HG03103 (cell line): ENCODE measurements at regions not wholly inside any gene's neighbourhood (a gene's known extent, or its start where the extent isn't known, plus 50 kb on each side); places are given as distances from the start of the nearest gene placed in this dataset.
"Not testable (repeated sequence)": the region's sequence is repeated elsewhere in the genome, so short reads cannot be mapped to it uniquely, and the experiment has no call there.

Experiments
- ATAC-seq: cut with Tn5 transposase; IDR thresholded peaks from one replicate; pipeline ENCODE4 v1.9.1; 2021; ENCODE audit warnings: low read depth; ENCODE audit not compliant: unreplicated experiment

DNA sequence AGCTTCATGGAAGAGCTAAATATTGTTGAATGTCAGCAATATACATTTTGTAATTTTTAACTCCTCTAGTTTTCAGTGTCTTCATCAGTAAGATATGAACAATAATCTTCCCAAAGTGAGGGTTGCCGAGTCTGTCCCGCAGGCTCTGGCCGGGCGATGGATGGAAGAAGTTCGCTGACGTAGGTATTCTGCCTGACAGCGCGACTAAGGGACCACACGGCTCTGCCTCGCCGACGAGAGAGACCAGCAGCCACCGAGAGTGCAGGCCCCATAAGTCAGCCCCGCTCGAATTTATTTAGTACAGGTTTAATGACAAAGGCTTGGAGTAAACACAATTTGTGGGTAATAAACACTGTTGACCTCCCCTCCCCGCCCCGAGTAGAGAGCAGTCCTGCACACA lies 427.4 kb upstream of the NECTIN3 start:
- ATAC-seq: no peak

DNA sequence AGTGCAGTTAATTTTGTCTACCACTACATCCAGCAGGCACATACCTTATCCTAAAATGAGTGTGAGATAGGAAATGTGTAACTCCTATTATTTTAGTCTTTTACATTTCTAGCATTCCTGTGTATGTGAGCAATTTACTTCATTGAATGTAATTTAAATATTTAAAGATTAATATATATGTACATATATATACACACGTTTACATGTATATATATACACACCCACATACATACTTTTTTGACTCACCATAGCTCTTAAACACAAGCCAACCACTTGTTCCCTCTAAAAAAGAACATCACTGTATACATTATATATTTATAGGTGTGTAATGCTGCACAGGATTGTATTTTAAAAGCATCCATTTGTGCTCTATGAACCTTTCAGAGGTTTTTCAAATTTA lies 425.6 kb upstream of the NECTIN3 start:
- no peak for ATAC-seq

DNA sequence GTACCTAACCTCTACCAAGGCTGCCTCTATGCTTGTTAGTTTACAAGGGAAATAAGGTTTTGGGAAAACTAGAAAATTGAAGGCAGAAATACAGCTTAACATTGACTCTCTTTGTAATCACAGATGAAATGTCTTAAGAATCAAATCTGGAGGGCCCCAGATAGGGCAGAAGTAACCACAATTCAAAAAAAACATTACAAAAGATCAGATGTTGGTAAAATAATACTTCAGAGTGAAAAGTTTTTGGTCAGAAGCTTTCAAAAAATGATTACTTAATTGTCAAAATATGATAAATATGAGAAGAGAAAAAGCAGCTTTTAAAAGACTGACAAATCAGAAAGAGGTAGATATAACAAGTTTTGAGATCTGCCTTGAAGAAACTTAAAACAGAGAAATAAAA lies 425.1 kb upstream of the NECTIN3 start:
- no peak for ATAC-seq

DNA sequence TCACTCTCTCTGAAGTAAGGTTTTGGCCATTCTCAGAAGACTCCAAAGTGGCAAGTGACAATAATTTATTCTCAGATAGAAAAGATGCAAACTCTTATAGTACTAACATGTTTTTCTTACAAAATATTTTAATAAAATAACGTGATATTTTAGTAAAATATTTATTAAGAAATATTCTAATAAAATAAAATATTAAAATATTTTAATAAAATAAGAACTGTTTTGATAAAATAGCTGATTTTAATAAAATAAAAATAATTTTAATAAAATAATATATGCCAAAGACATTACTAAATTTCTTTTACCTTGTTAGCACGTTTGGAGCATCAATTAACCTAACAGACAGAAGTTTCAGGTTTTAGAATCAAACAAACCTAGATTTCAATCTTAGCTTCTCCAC lies 424.0 kb upstream of the NECTIN3 start:
- no peak for ATAC-seq

DNA sequence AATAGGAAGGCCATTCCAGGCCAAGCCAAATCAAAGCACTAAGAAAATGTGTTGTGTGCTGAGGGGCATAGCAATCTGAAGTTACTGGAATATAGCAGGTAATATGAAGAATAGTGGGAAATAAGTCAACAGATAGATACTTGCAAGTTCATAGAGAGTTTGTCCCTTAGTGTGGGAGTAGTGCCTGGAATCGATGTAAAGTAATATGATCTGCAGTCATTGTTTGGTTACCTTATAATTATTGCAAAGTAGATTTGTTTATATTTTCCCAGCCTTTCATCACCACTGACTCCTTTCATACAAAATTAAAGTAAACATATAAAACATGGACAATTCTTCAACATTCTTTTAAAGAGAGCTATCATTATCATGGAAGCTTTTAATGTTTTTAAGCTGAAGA lies 420.9 kb upstream of the NECTIN3 start:
- ATAC-seq: no peak

DNA sequence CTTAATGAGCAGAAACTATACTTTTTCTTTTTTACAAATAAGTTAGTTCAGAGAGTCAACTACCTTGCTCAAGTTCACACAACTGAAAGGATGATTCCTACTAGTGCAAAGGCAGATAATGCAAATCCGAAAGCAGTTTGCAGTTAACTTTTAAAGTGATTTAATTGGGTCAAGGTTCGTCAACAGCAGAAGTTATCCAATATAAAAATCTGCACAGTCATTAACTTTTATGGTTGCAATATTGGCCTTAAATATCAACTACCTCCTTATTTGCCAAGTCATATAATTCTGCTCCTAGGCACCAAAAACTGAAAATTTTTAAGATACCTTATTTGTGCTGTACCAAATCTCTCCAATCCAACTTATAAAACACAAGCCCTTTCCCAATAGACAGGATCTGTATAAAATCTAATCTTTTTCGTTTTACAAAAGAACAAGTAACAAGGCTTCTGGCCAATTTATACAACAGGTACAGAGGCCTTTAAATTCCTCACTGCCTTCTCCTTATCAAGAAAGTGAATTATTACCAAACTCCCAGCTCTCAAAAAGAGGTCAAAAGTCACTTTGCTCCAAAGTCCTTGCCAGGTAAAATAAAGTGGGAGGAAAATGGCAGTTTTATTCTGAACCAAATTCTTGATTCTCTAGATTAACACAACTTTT lies 416.6 kb upstream of the NECTIN3 start:
- no peak for ATAC-seq

DNA sequence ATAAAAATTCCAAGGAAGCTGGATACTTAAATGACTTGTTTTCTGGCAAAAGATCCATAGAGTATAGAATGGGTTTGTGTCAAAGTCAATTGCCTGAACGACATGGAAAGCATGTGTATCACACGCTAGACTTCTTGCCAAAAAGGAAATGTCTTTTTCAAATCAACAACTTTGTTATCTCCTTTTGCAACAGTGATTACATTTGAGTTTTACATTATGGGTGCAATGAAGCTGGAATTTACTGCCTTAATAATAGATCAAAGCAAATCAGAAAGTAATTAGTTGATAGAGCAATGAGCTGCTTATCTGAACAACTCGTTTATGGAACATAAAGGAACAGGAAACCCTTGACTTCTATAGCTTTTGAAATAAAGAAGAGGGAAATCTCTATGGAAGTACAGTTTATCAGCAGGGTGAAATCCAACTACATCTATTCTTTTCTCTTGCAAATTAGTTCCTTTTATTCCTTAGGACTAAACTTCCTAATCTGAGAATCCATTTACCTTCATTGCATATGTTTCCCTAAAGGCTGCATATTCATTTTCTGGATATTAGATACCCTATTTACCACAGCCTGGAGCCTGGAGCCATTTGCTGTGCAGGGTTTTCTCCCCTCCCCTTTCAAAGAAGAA lies 415.1 kb upstream of the NECTIN3 start:
- ATAC-seq: no peak

DNA sequence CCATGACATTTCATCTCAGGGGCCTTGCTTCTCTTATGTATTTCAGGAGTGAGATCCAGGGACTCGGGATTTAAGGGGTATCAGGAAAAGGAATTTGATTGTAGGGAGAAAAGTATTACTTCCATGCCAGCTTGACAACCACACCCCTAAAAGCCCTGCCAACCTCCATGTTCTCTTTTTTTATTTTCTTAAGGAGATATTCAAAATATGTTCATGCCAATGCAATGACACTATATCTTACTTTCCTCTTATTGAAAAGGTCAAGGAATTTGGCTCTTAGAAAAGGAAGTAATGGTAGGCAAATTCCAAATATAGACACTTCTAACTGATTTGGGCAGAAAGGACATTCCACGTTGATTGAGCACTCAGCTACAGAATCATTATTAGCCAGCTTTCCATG lies 407.5 kb upstream of the NECTIN3 start:
- no peak for ATAC-seq

DNA sequence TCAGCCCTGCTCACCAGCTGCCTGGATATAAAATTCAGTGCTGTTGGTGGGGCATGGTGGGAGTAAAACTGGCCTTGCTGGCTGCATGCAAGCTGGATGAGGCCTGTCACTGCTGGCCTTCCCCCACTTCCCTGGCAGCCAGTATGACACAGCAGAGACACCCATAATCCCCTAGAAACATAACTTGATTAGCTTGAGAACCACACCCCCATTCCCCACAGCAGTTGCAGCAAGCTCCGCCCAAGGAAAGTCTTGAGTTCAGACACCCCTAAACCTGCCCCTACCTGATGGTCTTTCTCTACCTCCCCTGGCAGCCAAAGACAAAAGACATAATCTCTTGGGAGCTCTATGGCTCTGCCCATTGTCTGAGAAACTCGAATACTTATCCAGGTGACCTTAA lies 405.1 kb upstream of the NECTIN3 start:
- no peak for ATAC-seq

DNA sequence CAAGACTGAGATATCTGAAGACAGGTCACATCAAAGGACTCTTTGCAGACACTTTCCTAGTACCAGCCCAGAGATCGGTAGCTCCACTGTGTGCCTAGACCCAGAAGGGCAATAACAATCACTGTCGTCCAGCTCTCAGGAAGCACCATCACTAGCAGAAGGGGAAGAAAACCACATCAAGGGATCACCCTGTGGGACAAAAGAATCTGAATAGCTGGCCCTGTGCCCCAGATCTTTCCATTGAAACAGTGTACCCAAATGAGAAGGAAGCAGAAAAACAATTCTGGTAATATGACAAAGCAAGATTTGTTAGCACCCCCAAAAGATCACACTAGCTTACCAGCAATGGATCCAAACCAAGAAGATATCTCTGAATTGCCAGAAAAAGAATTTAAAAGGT lies 404.4 kb upstream of the NECTIN3 start:
- no peak for ATAC-seq

DNA sequence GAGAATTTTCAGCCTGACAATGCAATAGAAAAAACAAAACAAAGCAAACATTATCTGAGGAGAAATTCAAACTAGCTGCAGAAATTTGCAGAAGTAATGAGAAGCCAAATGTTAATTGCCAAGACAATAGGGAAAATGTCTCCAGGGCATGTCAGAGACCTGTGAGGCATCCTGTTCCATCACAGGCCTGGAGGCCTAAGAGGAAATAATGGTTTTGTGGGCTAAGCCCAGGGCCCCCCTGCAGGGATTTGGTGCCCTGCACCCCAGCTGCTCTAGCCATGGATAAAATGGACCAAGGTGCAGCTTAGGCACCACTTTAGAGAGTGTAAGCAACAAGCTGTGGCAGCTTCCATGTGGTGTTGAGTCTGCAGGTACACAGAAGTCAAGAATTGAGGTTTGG lies 401.2 kb upstream of the NECTIN3 start:
- ATAC-seq: no peak

DNA sequence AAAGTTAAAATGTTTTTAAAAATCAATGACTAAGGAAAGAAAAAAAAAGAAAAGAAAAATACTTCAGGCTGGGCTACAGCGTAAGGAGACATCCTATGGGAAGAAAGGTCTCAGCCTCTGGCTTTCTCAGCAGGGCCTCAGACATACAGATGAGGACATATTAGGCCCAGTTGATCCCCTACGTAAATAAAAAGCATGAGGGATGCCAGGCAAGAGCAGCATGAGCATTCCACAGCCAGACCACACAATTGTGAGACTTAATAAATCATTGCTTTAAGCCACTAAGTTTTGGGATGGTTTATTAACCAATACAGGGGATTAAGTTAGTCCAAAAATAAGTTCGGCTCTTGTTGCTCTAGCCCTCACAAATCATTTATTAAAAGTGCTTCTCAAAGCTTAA lies 394.1 kb upstream of the NECTIN3 start:
- no peak for ATAC-seq

DNA sequence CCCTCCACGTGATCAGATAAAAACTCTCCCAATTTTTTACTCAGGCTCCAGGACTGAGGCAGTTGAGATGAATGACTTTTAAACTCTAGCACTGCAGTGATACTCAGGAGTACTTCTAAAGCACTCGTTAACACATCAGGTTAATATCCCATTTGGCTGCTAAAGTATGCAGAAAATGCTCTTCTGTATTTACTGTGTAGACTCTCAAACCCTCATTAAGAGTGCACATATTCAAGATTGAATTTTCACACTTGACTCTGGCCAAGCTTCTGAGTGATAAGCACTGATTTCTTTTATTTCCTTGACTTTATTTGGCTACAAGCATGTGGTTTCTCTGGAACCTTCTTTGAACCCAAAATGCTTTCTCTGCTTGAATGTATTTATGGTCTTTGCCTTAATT lies 392.3 kb upstream of the NECTIN3 start:
- ATAC-seq: no peak

DNA sequence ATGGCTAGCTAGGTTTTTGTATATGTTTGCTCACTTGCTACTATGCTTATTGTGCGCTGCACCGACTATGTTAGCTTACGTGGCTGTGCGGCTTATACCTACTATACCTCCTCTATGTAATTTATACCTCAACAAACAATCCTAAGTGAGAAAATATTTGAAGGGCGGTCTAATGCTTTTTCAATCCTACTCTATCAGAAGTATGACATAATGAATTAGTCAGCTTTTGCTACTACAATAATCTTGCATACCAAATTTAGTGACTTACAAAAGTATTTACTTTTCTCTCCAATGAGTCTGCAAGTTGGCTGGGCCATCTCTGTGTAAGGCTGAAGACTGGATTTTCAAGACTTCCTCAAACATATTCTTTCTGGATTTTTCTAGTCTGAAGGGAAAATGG lies 391.2 kb upstream of the NECTIN3 start:
- ATAC-seq: no peak

DNA sequence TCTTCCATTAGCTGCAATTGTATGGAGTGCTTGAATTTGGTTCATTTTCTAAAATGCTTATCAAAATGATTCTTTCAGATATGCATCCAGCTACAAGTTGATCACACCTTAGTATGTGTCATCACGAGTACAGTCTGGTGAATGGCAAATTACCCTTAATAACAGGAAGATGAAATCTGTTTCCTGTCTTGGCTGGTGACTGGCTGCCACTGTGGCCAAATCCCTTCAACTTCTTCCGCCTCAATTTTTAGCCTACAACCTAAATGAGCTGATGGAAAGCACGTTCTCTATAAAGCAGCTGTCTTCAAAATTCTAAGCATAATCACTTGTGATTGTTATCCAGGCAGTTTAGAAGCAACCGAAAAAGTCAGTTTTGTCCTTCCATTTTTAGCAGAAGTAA lies 387.1 kb upstream of the NECTIN3 start:
- no peak for ATAC-seq

DNA sequence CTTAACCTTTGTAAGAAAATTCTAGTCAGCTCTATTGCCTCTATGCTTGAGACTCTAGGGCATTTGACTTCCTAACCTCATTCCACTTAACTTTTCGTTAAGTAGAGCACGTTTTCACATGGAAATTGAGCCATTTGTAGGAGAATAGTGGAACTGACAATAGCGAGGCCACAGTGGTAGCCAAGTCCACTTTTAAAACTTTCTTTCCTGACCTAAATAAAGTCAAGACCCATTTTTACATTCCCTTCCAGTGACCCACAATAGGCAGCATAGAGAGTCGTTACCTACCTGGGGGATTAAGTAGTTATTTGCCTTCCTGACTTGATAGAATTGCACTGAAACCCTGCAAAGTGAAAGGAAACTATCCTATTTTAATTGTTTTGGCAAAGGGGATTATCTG lies 386.0 kb upstream of the NECTIN3 start:
- no peak for ATAC-seq

DNA sequence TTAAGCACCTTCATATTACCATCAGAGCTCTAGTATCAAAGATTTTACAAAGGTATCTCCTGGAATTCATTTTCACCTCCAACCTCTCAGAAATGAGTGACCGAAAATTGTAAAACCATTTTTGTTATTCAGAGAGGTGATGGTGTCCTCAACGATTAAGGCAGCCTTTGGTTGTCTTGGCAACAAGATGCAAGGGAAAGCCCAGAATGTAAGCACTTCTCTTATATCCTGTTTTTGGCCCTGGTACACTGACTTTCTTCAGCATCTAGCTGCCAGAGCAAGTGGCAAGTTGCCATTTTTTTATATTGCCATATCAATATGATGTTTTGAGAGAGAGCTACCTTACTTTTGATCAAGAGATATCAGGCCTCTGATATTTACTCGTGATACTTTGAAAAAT lies 384.9 kb upstream of the NECTIN3 start:
- ATAC-seq: no peak

DNA sequence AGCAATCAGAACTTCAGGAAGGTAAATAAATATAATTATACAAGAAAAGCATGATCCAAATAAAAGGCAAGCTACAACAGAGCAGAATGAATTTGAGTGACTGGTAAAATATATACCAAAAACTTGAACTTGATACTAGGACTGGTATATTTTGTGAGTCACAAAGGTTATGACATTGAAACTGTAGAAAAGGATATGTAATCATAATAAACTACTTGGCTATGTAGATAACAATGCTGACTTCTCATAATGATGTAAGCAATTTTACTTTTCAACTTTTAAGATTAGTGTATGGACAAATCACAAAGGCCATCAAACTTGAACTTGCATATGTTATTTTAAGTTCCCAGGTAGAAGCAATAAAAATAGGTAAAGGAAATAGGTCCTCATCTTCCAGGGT lies 384.5 kb upstream of the NECTIN3 start:
- no peak for ATAC-seq

DNA sequence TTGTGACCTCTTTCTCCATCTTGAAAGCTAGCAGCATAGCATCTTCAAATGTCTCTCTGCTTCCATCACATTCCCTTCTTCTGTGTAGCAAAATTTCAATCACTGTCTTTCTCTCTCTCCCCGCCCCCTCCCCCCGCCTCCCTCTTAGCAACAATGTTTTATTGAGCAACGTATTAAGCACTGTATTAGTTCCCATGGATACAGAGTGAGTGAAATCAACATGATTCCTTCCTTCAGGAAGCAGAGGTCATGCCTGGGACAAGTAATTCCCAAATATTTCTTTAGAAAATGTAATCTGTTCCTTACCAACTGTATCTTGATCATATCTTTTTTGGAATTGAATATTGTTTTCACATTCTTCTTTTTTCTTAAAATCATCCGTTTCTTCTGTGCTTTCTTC lies 373.7 kb upstream of the NECTIN3 start:
- no peak for ATAC-seq

DNA sequence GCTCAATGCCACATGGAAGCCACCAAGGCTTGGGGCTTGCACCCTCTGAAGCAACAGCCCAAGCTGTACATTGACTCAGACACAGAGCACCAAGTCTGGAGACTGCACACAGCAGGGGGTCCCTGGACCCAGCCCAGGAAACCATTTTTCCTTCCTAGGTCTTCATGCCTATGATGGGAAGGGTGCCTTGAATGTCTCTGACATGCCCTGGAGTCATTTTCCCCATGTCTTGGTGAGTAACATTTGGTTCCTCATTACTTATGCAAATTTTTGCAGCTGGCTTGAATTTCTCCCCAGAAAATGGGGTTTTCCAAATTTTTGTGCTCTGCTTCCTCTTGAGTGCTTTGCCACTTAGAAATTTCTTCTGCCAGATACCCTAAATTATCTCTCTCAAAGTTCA lies 367.3 kb upstream of the NECTIN3 start:
- not testable (repeated sequence) for ATAC-seq

DNA sequence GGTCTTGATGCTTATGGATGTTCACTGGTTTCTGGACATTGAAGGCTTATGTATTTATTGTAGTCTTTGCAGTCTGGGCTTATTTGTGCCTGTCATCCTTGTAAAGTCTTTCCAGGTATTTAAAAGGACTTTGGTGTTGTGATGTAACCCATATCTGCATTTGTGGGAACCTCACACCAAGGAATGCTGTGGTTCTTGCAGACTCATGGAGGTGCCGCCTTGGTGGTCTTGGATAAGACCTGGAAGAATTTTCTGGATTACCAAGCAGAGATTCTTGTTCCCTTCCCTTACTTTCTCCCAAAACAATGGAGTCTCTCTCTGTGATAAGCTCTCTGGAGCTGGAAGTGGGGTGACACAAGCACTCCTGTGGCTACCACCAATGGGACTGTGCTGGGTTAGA lies 363.5 kb upstream of the NECTIN3 start:
- no peak for ATAC-seq

DNA sequence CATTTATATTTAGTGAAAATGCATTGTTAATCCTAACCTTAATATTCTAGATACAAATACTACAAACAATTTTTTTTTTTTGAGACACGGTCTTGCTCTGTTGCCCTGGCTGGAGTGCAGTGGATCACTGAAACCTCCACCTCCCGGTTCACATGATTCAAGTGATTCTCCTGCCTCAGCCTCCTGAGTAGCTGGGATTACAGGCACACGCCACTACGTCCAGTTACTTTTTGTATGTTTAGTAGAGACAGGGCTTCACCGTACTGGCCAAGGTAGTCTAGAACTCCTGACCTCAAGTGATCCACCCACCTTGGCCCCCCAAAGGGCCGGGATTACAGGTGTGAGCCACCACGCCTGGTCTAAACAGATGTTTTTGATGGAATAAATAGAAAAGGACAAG lies 361.5 kb upstream of the NECTIN3 start:
- no peak for ATAC-seq

DNA sequence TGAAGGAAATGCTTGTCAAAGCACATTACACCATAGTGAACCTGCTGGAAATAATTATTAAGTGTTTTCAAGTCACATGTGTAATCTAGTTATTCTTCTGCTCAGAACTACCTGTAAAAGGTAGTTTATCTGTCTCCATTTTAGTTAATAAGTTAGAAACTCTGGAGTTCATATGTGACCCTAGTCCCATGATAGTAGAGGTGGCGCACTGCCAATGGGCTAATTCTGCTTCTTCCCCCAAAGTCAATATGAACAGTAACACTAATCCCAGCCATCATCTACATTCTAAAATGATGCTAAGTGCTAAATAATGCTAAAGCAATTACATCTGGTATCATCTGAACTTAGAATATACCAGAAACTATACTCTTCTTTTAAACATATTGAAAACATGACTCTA lies 361.0 kb upstream of the NECTIN3 start:
- ATAC-seq: no peak
